ENCODE measurements at regions not wholly inside any gene's neighbourhood (a gene's known extent, or its start where the extent isn't known, plus 50 kb on each side); places are given as distances from the start of the nearest gene placed in this dataset.

GRCh38 chr3:177358977-177359592, 161.8 kb upstream of the TBL1XR1 start:
- Histone ChIP-seq H3K27ac (ENCODE audit: low read depth, low read length) (peak overlapping the region; percentile 89), H3K4me1 (ENCODE audit: control insufficient read depth, low read length) (peaks cover 59% of the 10 kb centered on the region), H3K79me2 (ENCODE audit: control insufficient read depth, low read length) (peaks cover 6% of the 10 kb centered on the region), H4K20me1 (ENCODE audit: control insufficient read depth, insufficient read depth, low read depth, low read length) (no peaks in the 10 kb centered on the region), H3K27me3 (ENCODE audit: control insufficient read depth, low read length) (no peaks in the 10 kb centered on the region), H3F3A (ENCODE audit: control insufficient read depth, insufficient read depth) (peaks cover 36% of the 10 kb centered on the region), H3K4me3 (ENCODE audit: low read length) (peak overlapping the region; percentile 85), H3K9me2 (replicated peaks; ENCODE audit: control insufficient read depth, low read length) (no peaks in the 10 kb centered on the region), H3K4me2 (ENCODE audit: low read length) (peak overlapping the region; percentile 100), H3K9me3 (ENCODE audit: control insufficient read depth, insufficient read depth, low read length) (no peaks in the 10 kb centered on the region), H3K36me3 (ENCODE audit: control insufficient read depth, low read length) (no peaks in the 10 kb centered on the region)
- TF ChIP-seq, protein P1, sequence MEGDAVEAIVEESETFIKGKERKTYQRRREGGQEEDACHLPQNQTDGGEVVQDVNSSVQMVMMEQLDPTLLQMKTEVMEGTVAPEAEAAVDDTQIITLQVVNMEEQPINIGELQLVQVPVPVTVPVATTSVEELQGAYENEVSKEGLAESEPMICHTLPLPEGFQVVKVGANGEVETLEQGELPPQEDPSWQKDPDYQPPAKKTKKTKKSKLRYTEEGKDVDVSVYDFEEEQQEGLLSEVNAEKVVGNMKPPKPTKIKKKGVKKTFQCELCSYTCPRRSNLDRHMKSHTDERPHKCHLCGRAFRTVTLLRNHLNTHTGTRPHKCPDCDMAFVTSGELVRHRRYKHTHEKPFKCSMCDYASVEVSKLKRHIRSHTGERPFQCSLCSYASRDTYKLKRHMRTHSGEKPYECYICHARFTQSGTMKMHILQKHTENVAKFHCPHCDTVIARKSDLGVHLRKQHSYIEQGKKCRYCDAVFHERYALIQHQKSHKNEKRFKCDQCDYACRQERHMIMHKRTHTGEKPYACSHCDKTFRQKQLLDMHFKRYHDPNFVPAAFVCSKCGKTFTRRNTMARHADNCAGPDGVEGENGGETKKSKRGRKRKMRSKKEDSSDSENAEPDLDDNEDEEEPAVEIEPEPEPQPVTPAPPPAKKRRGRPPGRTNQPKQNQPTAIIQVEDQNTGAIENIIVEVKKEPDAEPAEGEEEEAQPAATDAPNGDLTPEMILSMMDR (IDR thresholded peaks at IDR 0.05; ENCODE audit: low read depth, low read length, poor library complexity, severe bottlenecking), result no peak
- no peak for TF ChIP-seq EZH2phosphoT487 (IDR thresholded peaks at IDR 0.05; ENCODE audit: borderline replicate concordance, low read length)

DNA sequence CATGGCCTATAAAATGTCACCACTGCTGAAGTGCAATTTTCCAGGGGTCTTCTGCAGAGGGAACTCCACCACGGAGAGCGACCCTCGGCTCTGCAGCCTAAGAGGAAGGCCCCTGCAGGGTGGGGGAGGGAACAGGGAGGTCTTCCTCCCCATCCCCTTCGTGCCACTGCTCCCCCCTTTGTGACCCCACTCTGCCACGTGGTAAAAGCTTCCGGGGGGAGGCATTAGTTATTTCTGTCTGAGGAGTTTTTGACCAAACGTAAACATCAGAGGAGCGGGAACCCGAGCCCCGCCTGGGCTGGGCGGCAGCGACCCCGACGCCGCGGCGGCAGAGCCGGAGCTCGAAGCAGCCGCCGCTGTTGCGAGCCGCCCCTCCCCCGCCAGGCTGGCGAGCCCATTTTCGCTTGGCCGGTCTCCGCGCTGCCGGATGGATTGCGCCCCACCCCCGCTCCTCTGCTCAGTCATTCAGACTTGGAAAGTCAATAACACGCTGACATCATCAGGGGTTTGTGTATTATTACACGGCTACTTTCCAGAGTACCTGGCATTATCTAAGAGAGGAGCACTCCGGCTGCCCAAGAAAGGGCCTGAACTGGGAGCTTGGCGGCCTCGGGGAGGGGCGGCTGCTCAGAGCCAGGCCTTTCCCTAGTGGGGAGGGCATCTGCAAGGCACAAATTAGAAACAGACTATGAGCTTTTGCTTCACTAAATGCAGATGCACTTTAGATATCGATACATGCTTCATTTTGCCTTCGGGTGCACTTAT, 162.5 kb upstream of the TBL1XR1 start:
- H3F3A ChIP-seq (ENCODE audit: control insufficient read depth, insufficient read depth), result peaks cover 36% of the 10 kb centered on the region
- peak overlapping the region; percentile 89 for H3K27ac ChIP-seq (ENCODE audit: low read depth, low read length)
- peaks cover 6% of the 10 kb centered on the region for H3K79me2 ChIP-seq (ENCODE audit: control insufficient read depth, low read length)
- H3K9me3 ChIP-seq (ENCODE audit: control insufficient read depth, insufficient read depth, low read length), result no peaks in the 10 kb centered on the region
- no peaks in the 10 kb centered on the region for H3K36me3 ChIP-seq (ENCODE audit: control insufficient read depth, low read length)
- peak overlapping the region; percentile 85 for H3K4me3 ChIP-seq (ENCODE audit: low read length)
- H3K4me2 ChIP-seq (ENCODE audit: low read length), result peak overlapping the region; percentile 100
- H3K4me1 ChIP-seq (ENCODE audit: control insufficient read depth, low read length), result peaks cover 59% of the 10 kb centered on the region
- H3K27me3 ChIP-seq (ENCODE audit: control insufficient read depth, low read length), result no peaks in the 10 kb centered on the region
- H4K20me1 ChIP-seq (ENCODE audit: control insufficient read depth, insufficient read depth, low read depth, low read length), result no peaks in the 10 kb centered on the region
- TF ChIP-seq EZH2phosphoT487 (IDR thresholded peaks at IDR 0.05; ENCODE audit: borderline replicate concordance, low read length), result no peak
- TF ChIP-seq, protein P1 (IDR thresholded peaks at IDR 0.05; ENCODE audit: low read depth, low read length, poor library complexity, severe bottlenecking), result peak; percentile 11
- H3K9me2 ChIP-seq (replicated peaks; ENCODE audit: control insufficient read depth, low read length), result no peaks in the 10 kb centered on the region

DNA sequence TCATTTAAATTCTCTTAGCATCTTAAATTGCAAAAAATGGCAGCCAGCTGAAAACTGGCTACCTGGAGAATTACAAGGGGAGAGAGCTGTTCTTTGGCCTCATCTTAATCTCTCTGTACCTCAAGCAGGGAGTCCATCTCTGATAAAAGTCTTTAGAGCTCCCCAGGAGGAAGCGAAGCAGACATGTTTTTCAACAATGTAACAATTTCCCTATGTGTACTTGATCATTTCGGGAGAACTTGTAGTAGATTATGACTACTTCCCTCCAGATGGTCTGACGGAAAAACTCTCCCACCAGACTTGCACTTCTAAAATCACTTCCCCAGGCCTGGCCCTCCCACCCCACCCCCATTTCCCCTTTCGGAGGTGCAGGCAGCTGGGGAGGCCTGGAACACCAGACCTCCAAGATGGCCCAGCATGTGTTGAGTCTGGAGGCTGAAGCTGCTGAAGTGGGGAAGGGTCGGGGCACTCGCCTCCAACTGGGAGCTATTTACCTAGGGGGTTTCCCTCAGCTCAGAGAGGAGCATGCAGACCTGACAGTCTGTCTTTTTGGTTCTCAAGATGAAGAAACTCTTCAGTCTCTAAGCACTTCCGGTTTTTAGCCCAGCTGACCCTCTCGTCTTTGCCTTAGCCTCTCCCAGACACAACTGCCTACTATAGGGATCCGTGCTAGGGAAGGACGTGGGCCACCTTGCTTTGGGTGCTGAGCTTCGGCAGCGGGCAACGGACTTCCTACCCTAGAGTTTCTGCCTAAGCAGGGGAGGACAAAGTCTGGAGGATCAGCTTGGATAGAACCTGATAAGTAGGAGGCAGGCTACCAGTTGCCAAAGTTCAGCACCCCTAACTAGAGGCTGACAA, 164.0 kb upstream of the TBL1XR1 start:
- TF ChIP-seq, protein P1 (IDR thresholded peaks at IDR 0.05; ENCODE audit: low read depth, low read length, poor library complexity, severe bottlenecking), result no peak
- no peak for TF ChIP-seq EZH2phosphoT487 (IDR thresholded peaks at IDR 0.05; ENCODE audit: borderline replicate concordance, low read length)
- H3K36me3 ChIP-seq (ENCODE audit: control insufficient read depth, low read length), result no peaks in the 10 kb centered on the region
- H3F3A ChIP-seq (ENCODE audit: control insufficient read depth, insufficient read depth), result peaks cover 36% of the 10 kb centered on the region
- peak overlapping the region; percentile 89 for H3K27ac ChIP-seq (ENCODE audit: low read depth, low read length)
- no peaks in the 10 kb centered on the region for H3K27me3 ChIP-seq (ENCODE audit: control insufficient read depth, low read length)
- H3K79me2 ChIP-seq (ENCODE audit: control insufficient read depth, low read length), result peaks cover 6% of the 10 kb centered on the region
- peak overlapping the region; percentile 85 for H3K4me3 ChIP-seq (ENCODE audit: low read length)
- H3K9me3 ChIP-seq (ENCODE audit: control insufficient read depth, insufficient read depth, low read length), result no peaks in the 10 kb centered on the region
- H3K4me2 ChIP-seq (ENCODE audit: low read length), result peak overlapping the region; percentile 100
- no peaks in the 10 kb centered on the region for H3K9me2 ChIP-seq (replicated peaks; ENCODE audit: control insufficient read depth, low read length)
- no peaks in the 10 kb centered on the region for H4K20me1 ChIP-seq (ENCODE audit: control insufficient read depth, insufficient read depth, low read depth, low read length)
- peaks cover 56% of the 10 kb centered on the region for H3K4me1 ChIP-seq (ENCODE audit: control insufficient read depth, low read length)
